GM19438 (cell line): ENCODE measurements at regions not wholly inside any gene's neighbourhood (a gene's known extent, or its start where the extent isn't known, plus 50 kb on each side); places are given as distances from the start of the nearest gene placed in this dataset.

Experiments used
- ATAC-seq: cut with Tn5 transposase; IDR thresholded peaks from one replicate; pipeline ENCODE4 v1.9.1; 2021; ENCODE audit warnings: low read depth; ENCODE audit not compliant: unreplicated experiment

- no peak for ATAC-seq
Observed at GRCh38 chr16:52066962-52067361, 480.0 kb downstream of the TOX3 start.

GRCh38 chr16:52056259-52056658 is 490.7 kb downstream of the TOX3 start:
- no peak for ATAC-seq

GRCh38 chr16:52055381-52055780 is 491.6 kb downstream of the TOX3 start:
- no peak for ATAC-seq

GRCh38 chr16:52054326-52054725 is 492.6 kb downstream of the TOX3 start:
- ATAC-seq, result no peak

GRCh38 chr16:52052818-52053217 is 494.1 kb downstream of the TOX3 start:
- ATAC-seq, result no peak

- no peak for ATAC-seq
Observed at GRCh38 chr16:52051414-52052172, 495.4 kb downstream of the TOX3 start.

GRCh38 chr16:52050418-52050817 is 496.5 kb downstream of the TOX3 start:
- ATAC-seq, result no peak

- no peak for ATAC-seq
Observed at GRCh38 chr16:52035436-52035835, 511.5 kb downstream of the TOX3 start.

GRCh38 chr16:52034830-52035229 is 512.1 kb downstream of the TOX3 start:
- ATAC-seq, result no peak

GRCh38 chr16:52033992-52034391 is 513.0 kb downstream of the TOX3 start:
- ATAC-seq, result no peak

GRCh38 chr16:52022980-52023379 is 524.0 kb downstream of the TOX3 start:
- no peak for ATAC-seq

- no peak for ATAC-seq
Observed at GRCh38 chr16:52022177-52022576, 524.8 kb downstream of the TOX3 start.

GRCh38 chr16:52016387-52016786 is 530.6 kb downstream of the TOX3 start:
- ATAC-seq, result no peak

- ATAC-seq, result no peak
Observed at GRCh38 chr16:52005551-52005950, 541.4 kb downstream of the TOX3 start.

- ATAC-seq, result no peak
Observed at GRCh38 chr16:52004343-52004742, 542.6 kb downstream of the TOX3 start.

- no peak for ATAC-seq
Observed at GRCh38 chr16:52002026-52002425, 544.9 kb downstream of the TOX3 start.

GRCh38 chr16:51996516-51996915 is 550.4 kb downstream of the TOX3 start:
- ATAC-seq, result no peak

GRCh38 chr16:51994597-51994996 is 552.3 kb downstream of the TOX3 start:
- ATAC-seq, result no peak

GRCh38 chr16:51989637-51990230 is 557.2 kb downstream of the TOX3 start:
- ATAC-seq, result no peak

- no peak for ATAC-seq
Observed at GRCh38 chr16:51988977-51989376, 558.0 kb downstream of the TOX3 start.

- ATAC-seq, result no peak
Observed at GRCh38 chr16:51987519-51987918, 559.4 kb downstream of the TOX3 start.

GRCh38 chr16:51986717-51987116 is 560.2 kb downstream of the TOX3 start:
- ATAC-seq, result no peak
